ENCODE measurements at regions not wholly inside any gene's neighbourhood (a gene's known extent, or its start where the extent isn't known, plus 50 kb on each side); places are given as distances from the start of the nearest gene placed in this dataset.

DNA sequence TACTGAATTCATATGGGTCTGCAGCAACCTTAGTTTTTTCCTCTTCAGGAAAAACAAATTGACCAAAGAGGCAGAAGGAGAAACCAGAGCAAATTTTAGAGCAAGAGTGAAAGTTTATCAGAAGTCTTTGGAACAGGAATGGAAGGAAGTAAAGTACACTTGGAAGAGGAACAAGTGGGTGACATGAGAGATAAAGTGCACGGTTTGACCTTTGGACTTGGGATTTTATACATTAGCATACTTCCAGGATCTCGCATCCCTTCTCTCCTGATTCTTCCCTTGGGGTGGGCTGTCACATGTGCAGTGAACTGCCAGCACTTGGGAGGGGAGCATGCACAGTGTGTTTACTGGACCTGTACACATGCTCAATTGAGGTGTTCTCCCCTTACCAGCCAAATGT is 754.8 kb upstream of the ADAMTS5 start (continued):
- TF ChIP-seq, protein P1, sequence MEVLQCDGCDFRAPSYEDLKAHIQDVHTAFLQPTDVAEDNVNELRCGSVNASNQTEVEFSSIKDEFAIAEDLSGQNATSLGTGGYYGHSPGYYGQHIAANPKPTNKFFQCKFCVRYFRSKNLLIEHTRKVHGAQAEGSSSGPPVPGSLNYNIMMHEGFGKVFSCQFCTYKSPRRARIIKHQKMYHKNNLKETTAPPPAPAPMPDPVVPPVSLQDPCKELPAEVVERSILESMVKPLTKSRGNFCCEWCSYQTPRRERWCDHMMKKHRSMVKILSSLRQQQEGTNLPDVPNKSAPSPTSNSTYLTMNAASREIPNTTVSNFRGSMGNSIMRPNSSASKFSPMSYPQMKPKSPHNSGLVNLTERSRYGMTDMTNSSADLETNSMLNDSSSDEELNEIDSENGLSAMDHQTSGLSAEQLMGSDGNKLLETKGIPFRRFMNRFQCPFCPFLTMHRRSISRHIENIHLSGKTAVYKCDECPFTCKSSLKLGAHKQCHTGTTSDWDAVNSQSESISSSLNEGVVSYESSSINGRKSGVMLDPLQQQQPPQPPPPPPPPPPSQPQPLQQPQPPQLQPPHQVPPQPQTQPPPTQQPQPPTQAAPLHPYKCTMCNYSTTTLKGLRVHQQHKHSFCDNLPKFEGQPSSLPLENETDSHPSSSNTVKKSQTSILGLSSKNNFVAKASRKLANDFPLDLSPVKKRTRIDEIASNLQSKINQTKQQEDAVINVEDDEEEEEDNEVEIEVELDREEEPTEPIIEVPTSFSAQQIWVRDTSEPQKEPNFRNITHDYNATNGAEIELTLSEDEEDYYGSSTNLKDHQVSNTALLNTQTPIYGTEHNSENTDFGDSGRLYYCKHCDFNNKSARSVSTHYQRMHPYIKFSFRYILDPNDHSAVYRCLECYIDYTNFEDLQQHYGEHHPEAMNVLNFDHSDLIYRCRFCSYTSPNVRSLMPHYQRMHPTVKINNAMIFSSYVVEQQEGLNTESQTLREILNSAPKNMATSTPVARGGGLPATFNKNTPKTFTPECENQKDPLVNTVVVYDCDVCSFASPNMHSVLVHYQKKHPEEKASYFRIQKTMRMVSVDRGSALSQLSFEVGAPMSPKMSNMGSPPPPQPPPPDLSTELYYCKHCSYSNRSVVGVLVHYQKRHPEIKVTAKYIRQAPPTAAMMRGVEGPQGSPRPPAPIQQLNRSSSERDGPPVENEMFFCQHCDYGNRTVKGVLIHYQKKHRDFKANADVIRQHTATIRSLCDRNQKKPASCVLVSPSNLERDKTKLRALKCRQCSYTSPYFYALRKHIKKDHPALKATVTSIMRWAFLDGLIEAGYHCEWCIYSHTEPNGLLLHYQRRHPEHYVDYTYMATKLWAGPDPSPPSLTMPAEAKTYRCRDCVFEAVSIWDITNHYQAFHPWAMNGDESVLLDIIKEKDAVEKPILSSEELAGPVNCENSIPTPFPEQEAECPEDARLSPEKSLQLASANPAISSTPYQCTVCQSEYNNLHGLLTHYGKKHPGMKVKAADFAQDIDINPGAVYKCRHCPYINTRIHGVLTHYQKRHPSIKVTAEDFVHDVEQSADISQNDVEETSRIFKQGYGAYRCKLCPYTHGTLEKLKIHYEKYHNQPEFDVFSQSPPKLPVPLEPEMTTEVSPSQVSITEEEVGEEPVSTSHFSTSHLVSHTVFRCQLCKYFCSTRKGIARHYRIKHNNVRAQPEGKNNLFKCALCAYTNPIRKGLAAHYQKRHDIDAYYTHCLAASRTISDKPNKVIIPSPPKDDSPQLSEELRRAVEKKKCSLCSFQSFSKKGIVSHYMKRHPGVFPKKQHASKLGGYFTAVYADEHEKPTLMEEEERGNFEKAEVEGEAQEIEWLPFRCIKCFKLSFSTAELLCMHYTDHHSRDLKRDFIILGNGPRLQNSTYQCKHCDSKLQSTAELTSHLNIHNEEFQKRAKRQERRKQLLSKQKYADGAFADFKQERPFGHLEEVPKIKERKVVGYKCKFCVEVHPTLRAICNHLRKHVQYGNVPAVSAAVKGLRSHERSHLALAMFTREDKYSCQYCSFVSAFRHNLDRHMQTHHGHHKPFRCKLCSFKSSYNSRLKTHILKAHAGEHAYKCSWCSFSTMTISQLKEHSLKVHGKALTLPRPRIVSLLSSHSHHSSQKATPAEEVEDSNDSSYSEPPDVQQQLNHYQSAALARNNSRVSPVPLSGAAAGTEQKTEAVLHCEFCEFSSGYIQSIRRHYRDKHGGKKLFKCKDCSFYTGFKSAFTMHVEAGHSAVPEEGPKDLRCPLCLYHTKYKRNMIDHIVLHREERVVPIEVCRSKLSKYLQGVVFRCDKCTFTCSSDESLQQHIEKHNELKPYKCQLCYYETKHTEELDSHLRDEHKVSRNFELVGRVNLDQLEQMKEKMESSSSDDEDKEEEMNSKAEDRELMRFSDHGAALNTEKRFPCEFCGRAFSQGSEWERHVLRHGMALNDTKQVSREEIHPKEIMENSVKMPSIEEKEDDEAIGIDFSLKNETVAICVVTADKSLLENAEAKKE (CRISPR knock-in tag; IDR thresholded peaks at IDR 0.05) = no peak
- TF ChIP-seq JUNB (IDR thresholded peaks at IDR 0.05; ENCODE audit: unreplicated experiment) = no peak
- TF ChIP-seq, protein P2, sequence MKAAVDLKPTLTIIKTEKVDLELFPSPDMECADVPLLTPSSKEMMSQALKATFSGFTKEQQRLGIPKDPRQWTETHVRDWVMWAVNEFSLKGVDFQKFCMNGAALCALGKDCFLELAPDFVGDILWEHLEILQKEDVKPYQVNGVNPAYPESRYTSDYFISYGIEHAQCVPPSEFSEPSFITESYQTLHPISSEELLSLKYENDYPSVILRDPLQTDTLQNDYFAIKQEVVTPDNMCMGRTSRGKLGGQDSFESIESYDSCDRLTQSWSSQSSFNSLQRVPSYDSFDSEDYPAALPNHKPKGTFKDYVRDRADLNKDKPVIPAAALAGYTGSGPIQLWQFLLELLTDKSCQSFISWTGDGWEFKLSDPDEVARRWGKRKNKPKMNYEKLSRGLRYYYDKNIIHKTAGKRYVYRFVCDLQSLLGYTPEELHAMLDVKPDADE (IDR thresholded peaks at IDR 0.05) = no peak

DNA sequence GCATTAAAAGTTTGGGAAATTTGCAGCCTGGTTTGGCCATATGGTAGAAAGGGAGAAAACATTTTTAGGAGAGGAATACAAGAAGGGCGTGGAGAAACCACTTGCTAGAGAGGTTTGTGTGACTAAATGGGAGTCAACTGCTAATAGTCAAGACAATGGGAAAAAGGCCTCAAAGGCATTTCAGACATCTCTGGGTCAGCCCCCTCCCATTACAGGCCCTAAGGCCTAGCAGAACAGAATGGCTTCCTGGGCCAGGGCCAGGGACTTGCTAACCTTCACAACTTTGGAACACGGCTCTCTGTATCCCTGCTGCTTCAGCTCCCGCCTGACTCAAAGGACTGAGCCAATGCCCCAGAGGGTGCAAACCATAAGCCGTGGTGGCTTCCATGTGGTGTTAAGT is 752.3 kb upstream of the ADAMTS5 start:
- Histone ChIP-seq H3K9me2 (ENCODE audit: insufficient read depth) (peaks cover 6% of the 10 kb centered on the region; the same call in 1 of the 2 replicates), H3K27me3 (ENCODE audit: insufficient read depth) (no peaks in the 10 kb centered on the region), H3K79me2 (replicated peaks; ENCODE audit: insufficient read depth) (no peaks in the 10 kb centered on the region), H3K4me1 (ENCODE audit: insufficient read depth) (no peaks in the 10 kb centered on the region), H4K20me1 (replicated peaks; ENCODE audit: insufficient read depth) (no peaks in the 10 kb centered on the region), H3K36me3 (ENCODE audit: insufficient read depth) (no peaks in the 10 kb centered on the region), H3K4me2 (no peak overlapping the region), H3F3A (replicated peaks; ENCODE audit: low read depth) (no peaks in the 10 kb centered on the region), H3K4me3 (no peak overlapping the region), H3K27ac (ENCODE audit: low read depth) (no peak overlapping the region), H2AFZ (0 out of 2 replicates have a peak overlapping the region, but pooled peaks have one; percentile 59)
- Mint-ChIP-seq H3K36me3 (ENCODE audit: low read depth) (peaks cover 19% of the 10 kb centered on the region; the same call in 2 of the 3 replicates), H3K4me1 (no peaks in the 10 kb centered on the region), H3K27me3 (ENCODE audit: insufficient read depth, low read depth, poor library complexity) (peaks cover 2% of the 10 kb centered on the region), H3K4me3 (no peak overlapping the region), H3K9me3 (peaks cover 15% of the 10 kb centered on the region; the same call in 2 of the 3 replicates), H3K27ac (no peak overlapping the region)
- no peak for TF ChIP-seq POLR2AphosphoS5 (IDR thresholded peaks at IDR 0.05; ENCODE audit: low read depth)
- no peak for TF ChIP-seq STAT1 (IDR thresholded peaks at IDR 0.05; ENCODE audit: unreplicated experiment)
- ATAC-seq (no peak), DNase-seq (ENCODE audit: low spot score) (no peak)

Data from GM23338 (cell line).